MM.1S (cell line): ENCODE measurements at regions not wholly inside any gene's neighbourhood (a gene's known extent, or its start where the extent isn't known, plus 50 kb on each side); places are given as distances from the start of the nearest gene placed in this dataset.
"Not testable (repeated sequence)": the region's sequence is repeated elsewhere in the genome, so short reads cannot be mapped to it uniquely, and the experiment has no call there.

Experiments
- DNase-seq: peaks from one replicate; pipeline ENCODE4 v3.0.0-alpha.2; 2015
- H2AFZ ChIP-seq: fragments of 300-600 bp; sonication (generic); 2 replicates; pipeline ENCODE4 v1.6.0; 2016; ENCODE audit warnings: antibody characterized with exemption, low read length
- H3F3A ChIP-seq: fragments of 300-600 bp; sonication (generic); 2 replicates; pipeline ENCODE4 v1.6.1; 2016; ENCODE audit warnings: mild to moderate bottlenecking, antibody characterized with exemption, low read length, moderate library complexity, mixed read lengths; ENCODE audit not compliant: insufficient read depth
- H3K27ac ChIP-seq: fragments of 300-600 bp; sonication (generic); 2 replicates; pipeline ENCODE4 v1.5.1; 2016; ENCODE audit warnings: mild to moderate bottlenecking, low read length
- H3K27me3 ChIP-seq: fragments of 300-600 bp; sonication (generic); replicated peaks from 2 replicates; pipeline ENCODE4 v1.6.0; 2016; ENCODE audit warnings: low read length; ENCODE audit not compliant: insufficient read depth
- H3K36me3 ChIP-seq: fragments of 300-600 bp; sonication (generic); replicated peaks from 2 replicates; pipeline ENCODE4 v1.6.1; 2016; ENCODE audit warnings: mild to moderate bottlenecking, low read length, mixed read lengths; ENCODE audit not compliant: insufficient read depth
- H3K4me1 ChIP-seq: fragments of 300-600 bp; sonication (generic); 2 replicates; pipeline ENCODE4 v1.6.1; 2016; ENCODE audit warnings: low read length, mixed read lengths
- H3K4me2 ChIP-seq: fragments of 300-600 bp; sonication (generic); 2 replicates; pipeline ENCODE4 v1.6.0; 2016; ENCODE audit warnings: low read depth, low read length
- H3K4me3 ChIP-seq: fragments of 300-600 bp; sonication (generic); 2 replicates; pipeline ENCODE4 v1.5.1; 2016; ENCODE audit warnings: low read length, mixed read lengths
- H3K79me2 ChIP-seq: fragments of 300-600 bp; sonication (generic); 2 replicates; pipeline ENCODE4 v1.6.1; 2016; ENCODE audit warnings: mixed run types, low read length, mixed read lengths
- H3K9ac ChIP-seq: fragments of 300-600 bp; sonication (generic); 2 replicates; pipeline ENCODE4 v1.6.1; 2016; ENCODE audit warnings: low read length, mixed read lengths
- H3K9me2 ChIP-seq: fragments of 300-600 bp; sonication (generic); replicated peaks from 2 replicates; pipeline ENCODE4 v1.6.1; 2016; ENCODE audit warnings: mild to moderate bottlenecking, low read length, mixed read lengths; ENCODE audit not compliant: insufficient read depth
- H3K9me3 ChIP-seq: fragments of 300-600 bp; sonication (generic); replicated peaks from 2 replicates; pipeline ENCODE4 v1.6.1; 2016; ENCODE audit warnings: mild to moderate bottlenecking, low read length, mixed read lengths; ENCODE audit not compliant: insufficient read depth
- H4K20me1 ChIP-seq: fragments of 300-600 bp; sonication (generic); 2 replicates; pipeline ENCODE4 v1.6.1; 2016; ENCODE audit warnings: mild to moderate bottlenecking, low read length, moderate library complexity, mixed read lengths; ENCODE audit not compliant: insufficient read depth
- EZH2 ChIP-seq: fragments of 300-600 bp; sonication (generic); optimal IDR thresholded peaks from 2 replicates; pipeline ENCODE3; 2017; ENCODE audit warnings: low read depth, mild to moderate bottlenecking, antibody characterized with exemption, low read length, mixed read lengths
- EZH2phosphoT487 ChIP-seq: fragments of 300-600 bp; sonication (generic); IDR thresholded peaks from 2 replicates; pipeline ENCODE4 v1.6.1; 2018; ENCODE audit warnings: antibody characterized with exemption, low read length
- TF ChIP-seq, protein P1 (sequence below): fragments of 300-600 bp; sonication (generic); IDR thresholded peaks from 2 replicates; pipeline ENCODE4 v1.5.1; 2016; ENCODE audit warnings: antibody characterized with exemption, low read length, mixed read lengths

DNA sequence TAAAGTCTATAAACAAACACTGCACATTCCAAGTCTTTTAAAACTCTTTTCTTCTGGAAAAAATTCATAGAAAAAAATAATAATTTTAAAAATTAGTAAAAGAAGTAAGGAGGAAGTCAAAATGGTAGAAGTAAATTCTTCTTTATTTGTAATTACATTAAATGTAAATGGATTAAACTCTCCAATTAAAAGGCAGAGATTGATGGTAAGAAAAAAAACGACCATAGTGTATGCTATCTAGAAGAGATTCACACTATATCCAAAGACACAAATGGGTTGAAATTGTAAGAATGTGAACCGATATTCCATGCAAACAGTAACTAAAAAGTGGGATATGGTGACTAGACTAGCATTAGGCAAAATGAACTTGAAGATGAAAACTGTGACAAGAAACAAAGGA lies 1196.1 kb upstream of the CDH2 start:
- no peak for DNase-seq
- Histone ChIP-seq H3K9me2 (no peaks in the 10 kb centered on the region), H3K79me2 (no peaks in the 10 kb centered on the region), H4K20me1 (no peaks in the 10 kb centered on the region), H3K4me2 (no peak overlapping the region), H3K9ac (no peak overlapping the region), H3K27ac (no peak overlapping the region), H3K36me3 (no peaks in the 10 kb centered on the region), H3K4me3 (no peak overlapping the region), H2AFZ (no peak overlapping the region), H3F3A (no peaks in the 10 kb centered on the region), H3K9me3 (no peaks in the 10 kb centered on the region), H3K4me1 (peaks cover 13% of the 10 kb centered on the region; the same call in 1 of the 2 replicates), H3K27me3 (no peaks in the 10 kb centered on the region)
- no peak for TF ChIP-seq EZH2
- TF ChIP-seq, protein P1, sequence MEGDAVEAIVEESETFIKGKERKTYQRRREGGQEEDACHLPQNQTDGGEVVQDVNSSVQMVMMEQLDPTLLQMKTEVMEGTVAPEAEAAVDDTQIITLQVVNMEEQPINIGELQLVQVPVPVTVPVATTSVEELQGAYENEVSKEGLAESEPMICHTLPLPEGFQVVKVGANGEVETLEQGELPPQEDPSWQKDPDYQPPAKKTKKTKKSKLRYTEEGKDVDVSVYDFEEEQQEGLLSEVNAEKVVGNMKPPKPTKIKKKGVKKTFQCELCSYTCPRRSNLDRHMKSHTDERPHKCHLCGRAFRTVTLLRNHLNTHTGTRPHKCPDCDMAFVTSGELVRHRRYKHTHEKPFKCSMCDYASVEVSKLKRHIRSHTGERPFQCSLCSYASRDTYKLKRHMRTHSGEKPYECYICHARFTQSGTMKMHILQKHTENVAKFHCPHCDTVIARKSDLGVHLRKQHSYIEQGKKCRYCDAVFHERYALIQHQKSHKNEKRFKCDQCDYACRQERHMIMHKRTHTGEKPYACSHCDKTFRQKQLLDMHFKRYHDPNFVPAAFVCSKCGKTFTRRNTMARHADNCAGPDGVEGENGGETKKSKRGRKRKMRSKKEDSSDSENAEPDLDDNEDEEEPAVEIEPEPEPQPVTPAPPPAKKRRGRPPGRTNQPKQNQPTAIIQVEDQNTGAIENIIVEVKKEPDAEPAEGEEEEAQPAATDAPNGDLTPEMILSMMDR = no peak
- no peak for TF ChIP-seq EZH2phosphoT487

DNA sequence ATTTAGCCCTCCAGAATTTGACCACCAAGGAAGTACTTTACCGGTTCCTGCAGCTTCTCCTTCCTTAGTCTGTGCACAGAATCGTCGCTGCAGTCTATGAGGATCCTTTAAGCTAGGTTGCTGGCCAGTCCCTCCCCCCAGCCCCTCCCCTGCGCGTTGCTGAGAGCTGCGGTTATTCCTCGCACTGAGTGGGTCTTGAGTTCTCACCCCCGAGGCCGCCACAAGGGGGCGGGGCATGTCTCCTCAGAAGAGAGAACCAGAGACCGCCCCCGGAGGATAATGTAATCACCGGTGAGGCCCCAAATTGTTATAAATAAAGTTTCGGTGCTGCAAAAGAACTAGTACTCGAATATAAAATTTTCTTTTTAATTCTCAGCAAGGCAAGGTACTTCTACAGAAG lies 1184.9 kb upstream of the CDH2 start:
- Histone ChIP-seq H3K27ac (no peak overlapping the region), H3K4me1 (0 out of 2 replicates have a peak, but pooled peaks cover 4% of the 10 kb centered on the region), H3F3A (no peaks in the 10 kb centered on the region), H3K9ac (no peak overlapping the region), H4K20me1 (no peaks in the 10 kb centered on the region), H3K9me2 (no peaks in the 10 kb centered on the region), H3K9me3 (no peaks in the 10 kb centered on the region), H3K4me2 (no peak overlapping the region), H3K79me2 (no peaks in the 10 kb centered on the region), H3K4me3 (no peak overlapping the region), H3K27me3 (no peaks in the 10 kb centered on the region), H2AFZ (no peak overlapping the region), H3K36me3 (no peaks in the 10 kb centered on the region)
- TF ChIP-seq EZH2phosphoT487 (no peak), EZH2 (no peak)
- no peak for DNase-seq

DNA sequence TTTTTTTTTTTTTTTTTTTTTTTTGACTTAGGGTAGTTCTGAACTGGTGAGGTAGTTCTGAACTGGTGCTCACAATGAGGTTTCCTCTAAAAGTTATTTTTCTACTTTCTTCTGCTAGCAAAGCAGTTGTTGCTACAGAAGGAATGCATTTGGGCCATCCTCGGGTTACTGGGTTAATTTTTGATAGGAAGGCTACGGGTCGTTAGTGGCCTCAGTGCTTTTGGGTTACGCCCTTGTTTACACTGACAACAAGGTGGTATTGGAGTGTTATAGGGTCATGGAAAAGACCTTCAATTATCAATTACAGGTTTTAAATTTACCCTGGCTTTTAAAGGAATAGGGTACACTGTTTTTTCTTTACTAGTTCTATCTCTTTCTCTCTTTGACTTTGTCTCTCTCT lies 1183.7 kb upstream of the CDH2 start:
- H3K9me3 ChIP-seq, H3K36me3 ChIP-seq, H3K9ac ChIP-seq, H4K20me1 ChIP-seq, H3K79me2 ChIP-seq, DNase-seq, H3K27me3 ChIP-seq, H3K4me3 ChIP-seq, H3K27ac ChIP-seq, H3F3A ChIP-seq, H2AFZ ChIP-seq, H3K4me1 ChIP-seq, H3K9me2 ChIP-seq, H3K4me2 ChIP-seq: not testable (repeated sequence)

DNA sequence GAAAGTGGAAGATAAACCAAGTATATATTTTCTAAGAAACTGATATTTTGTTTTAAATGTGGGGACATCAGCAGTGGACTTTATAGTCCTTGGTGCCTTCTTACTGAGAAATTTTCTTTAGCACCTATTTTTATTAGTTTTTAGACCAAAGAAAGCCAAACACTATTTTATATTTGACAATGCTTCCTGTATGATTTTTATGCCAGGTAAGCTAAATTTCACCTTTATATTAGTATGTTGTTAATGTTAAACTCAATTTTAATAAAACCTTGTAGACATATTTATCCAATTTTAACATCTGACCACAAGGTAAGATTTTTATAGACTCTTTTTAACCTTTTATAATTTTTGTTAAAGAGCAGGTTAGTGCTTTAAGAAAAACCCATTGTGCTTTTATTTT lies 1182.3 kb upstream of the CDH2 start:
- H3K9ac ChIP-seq, H3K9me3 ChIP-seq, H3K79me2 ChIP-seq, H3K36me3 ChIP-seq, H3F3A ChIP-seq, H3K4me3 ChIP-seq, H2AFZ ChIP-seq, H3K4me2 ChIP-seq, DNase-seq, H3K4me1 ChIP-seq, H3K27ac ChIP-seq, H3K27me3 ChIP-seq, H3K9me2 ChIP-seq, H4K20me1 ChIP-seq: not testable (repeated sequence)

DNA sequence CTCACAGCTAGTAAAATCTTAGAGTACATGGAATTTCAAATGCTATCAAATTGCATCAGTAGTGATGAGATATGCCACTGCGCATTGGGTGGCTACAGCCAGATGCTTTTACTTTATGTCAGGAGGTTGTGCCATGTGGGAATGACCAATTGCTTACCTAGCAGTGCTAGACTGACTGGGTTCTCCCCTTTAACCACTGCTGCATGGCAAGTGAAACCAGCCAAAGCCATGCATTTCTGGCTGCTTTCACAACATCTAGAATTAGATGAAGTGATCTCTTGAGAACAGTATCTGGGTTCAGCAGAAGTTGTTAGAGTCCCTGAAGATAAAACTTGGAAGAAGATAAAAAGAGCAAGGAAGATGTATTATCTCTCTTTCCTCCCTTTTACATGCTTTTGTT lies 1174.2 kb upstream of the CDH2 start:
- DNase-seq = peak; percentile 58
- Histone ChIP-seq H3K36me3 (no peaks in the 10 kb centered on the region), H3K4me1 (0 out of 2 replicates have a peak, but pooled peaks cover 9% of the 10 kb centered on the region), H3K79me2 (no peaks in the 10 kb centered on the region), H3K4me3 (no peak overlapping the region), H4K20me1 (no peaks in the 10 kb centered on the region), H3K9me2 (no peaks in the 10 kb centered on the region), H3K9ac (no peak overlapping the region), H3K4me2 (no peak overlapping the region), H3K27ac (no peak overlapping the region), H2AFZ (no peak overlapping the region), H3F3A (peaks cover 6% of the 10 kb centered on the region; the same call in 1 of the 2 replicates), H3K27me3 (no peaks in the 10 kb centered on the region), H3K9me3 (no peaks in the 10 kb centered on the region)
- TF ChIP-seq EZH2phosphoT487 = no peak
